Heart right ventricle (tissue), 16 donors: ENCODE measurements at regions not wholly inside any gene's neighbourhood (a gene's known extent, or its start where the extent isn't known, plus 50 kb on each side); places are given as distances from the start of the nearest gene placed in this dataset.

ENCODE experiments used
- ATAC-seq, 8 donors: fragments of 200-7000 bp; cut with Tn5 transposase; one replicate each; pipeline ENCODE4 v1.9.1; 2020; ENCODE audit warnings: mild to moderate bottlenecking in 8 of 8, moderate library complexity in 8 of 8, moderate number of reproducible peaks in 1 of 8
- DNase-seq, 2 donors: peaks; one replicate each; pipeline ENCODE4 v3.0.0-alpha.2; 2020
- H3K27ac ChIP-seq, 10 donors: fragments of 200-600 bp; sonication (generic) in 2 of 10; one replicate each; pipeline versions ENCODE4 v1.5.0 to v1.8.0; 2020 to 2022; ENCODE audit warnings: mild to moderate bottlenecking in 3 of 10
- H3K27me3 ChIP-seq, 7 donors: fragments of 200-600 bp; one replicate each; pipeline ENCODE4 v1.8.0; 2021 to 2022; ENCODE audit warnings: mild to moderate bottlenecking in 2 of 7
- H3K36me3 ChIP-seq, 9 donors: fragments of 200-600 bp; sonication (generic) in 1 of 9; one replicate each; pipeline versions ENCODE4 v1.5.0 to v1.8.0; 2020 to 2022; ENCODE audit warnings: mild to moderate bottlenecking in 2 of 9
- H3K4me1 ChIP-seq, 9 donors: fragments of 200-600 bp; sonication (generic) in 1 of 9; one replicate each; pipeline versions ENCODE4 v1.5.0 to v1.8.0; 2020 to 2022; ENCODE audit warnings: mild to moderate bottlenecking in 4 of 9
- H3K4me3 ChIP-seq, 10 donors: fragments of 200-600 bp; sonication (generic) in 2 of 10; one replicate each; pipeline versions ENCODE4 v1.5.0 to v1.8.0; 2020 to 2022; ENCODE audit warnings: mild to moderate bottlenecking in 7 of 10, moderate library complexity in 2 of 10
- H3K9me3 ChIP-seq, 11 donors: fragments of 200-600 bp in 10 of 11; sonication (generic) in 2 of 11; one replicate each; pipeline versions ENCODE4 v1.5.0 to v1.8.0; 2013 to 2022; ENCODE audit warnings: mild to moderate bottlenecking in 2 of 11, control low read depth in 1 of 11, moderate library complexity in 1 of 11
- CTCF ChIP-seq, 9 donors: fragments of 200-600 bp; sonication (generic) in 2 of 9; IDR thresholded peaks; one replicate each; pipeline versions ENCODE4 v1.5.0 to v1.8.0; 2021 to 2022; ENCODE audit warnings: antibody characterized with exemption in 9 of 9, mild to moderate bottlenecking in 5 of 9, moderate library complexity in 1 of 9
- WGBS, 2 donors: extraction: QIAGEN DNeasy Blood & Tissue Kit; methylation state at CpG; one replicate each; pipeline ENCODE4 v1.1.7; 2013; ENCODE audit warnings: inconsistent platforms in 1 of 2; 5-methylcytosine and 5-hydroxymethylcytosine counted together
- intact Hi-C, 10 donors: fragments of 100-400 bp; cut with DNase I; formaldehyde crosslinking; loops; one replicate each; pipeline versions ENCODE4 v1.11.1 to v1.14.2; 2022
- donor health status: Arrhythmogenic right ventricular cardiomyopathy.
- donor health status: ischemic (EF 13 %, LVEDD 7.1; RV severe dilation, severe dysfunction).
- donor health status: healthy with polysubstance abuse.
- donor health status: DM: no; HTN: yes; CAD: no.
- donor health status: DM: no; HTN: no; CAD: no.
- donor health status: ischemic (EF 25% LVEDD 6.9; RV normal size, moderate dysfunction).
- donor health status: ischemic (EF 25% LVEDD 5.7; RV mildly dilated, moderate dysfunction).
- donor health status: healthy.
- donor health status: DM: yes; HTN: yes; CAD: no.
- donor health status: Ischemic cardiomyopathy.
- donor health status: ischemic (EF 35%, LVEDD 5.7; RV mildly dilated, moderate dysfunction).
- donor health status: nonischemic (EF 11% LVEDD 7.7; RV severe dilation, severe dysfunction).
- donor health status: DM: yes; HTN: yes; CAD: no.
- donor health status: PGD.
- donor health status: ischemic (EF 29% LVEDD 5.4; RV normal size, mild dysfunction).
- donor health status: nonischemic (EF 23%, LVEDD 6.1; RV moderate dilation, normal function).

DNA sequence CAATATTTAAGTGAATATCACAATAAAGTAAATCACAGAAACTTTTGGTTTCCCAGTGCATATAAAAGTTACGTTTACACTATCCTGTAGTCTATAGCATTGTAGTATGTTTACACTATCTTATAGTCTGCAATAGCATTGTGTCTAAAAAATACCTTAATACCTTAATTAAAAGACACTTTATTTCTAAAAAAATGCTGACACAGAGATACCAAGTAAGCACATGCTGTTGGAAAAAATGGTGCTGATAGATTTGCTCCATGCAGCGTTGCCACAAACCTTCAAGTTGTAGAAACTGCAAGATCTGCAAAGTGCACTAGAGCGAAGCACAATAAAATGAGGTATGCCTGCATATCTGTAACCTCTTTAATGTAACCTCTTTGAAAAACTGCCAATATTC lies 847.3 kb downstream of the GLUD2 start:
- no peaks in the 10 kb centered on the region for H3K9me3 ChIP-seq
- no peaks in the 10 kb centered on the region for H3K27me3 ChIP-seq
- intact Hi-C loops = no loop called here
- H3K4me3 ChIP-seq = no peak overlapping the region
- TF ChIP-seq CTCF (IDR thresholded peaks at IDR 0.05) = no peak
- DNase-seq = no peak
- no peak for ATAC-seq
- WGBS, 2 donors = 86 to 93% methylated on average over 3 of the region's 3 CpGs
- no peaks in the 10 kb centered on the region for H3K4me1 ChIP-seq
- no peaks in the 10 kb centered on the region for H3K36me3 ChIP-seq
- no peak overlapping the region for H3K27ac ChIP-seq

- Histone ChIP-seq H3K9me3 (peaks cover 0 to 3% (median 0%) of the 10 kb centered on the region in 11 donors), H3K4me3 (no peak overlapping the region)
- intact Hi-C loops = no loop called here
Measured at GRCh38 chrX:121902463-121902862, 855.1 kb downstream of the GLUD2 start.

GRCh38 chrX:121903961-121904360 lies 856.6 kb downstream of the GLUD2 start:
- Histone ChIP-seq H3K36me3 (no peaks in the 10 kb centered on the region), H3K4me1 (no peaks in the 10 kb centered on the region), H3K27me3 (no peaks in the 10 kb centered on the region), H3K9me3 (peaks cover 0 to 3% (median 0%) of the 10 kb centered on the region in 11 donors), H3K4me3 (no peak overlapping the region), H3K27ac (no peak overlapping the region)
- intact Hi-C loops = no loop called here
- DNase-seq (no peak), ATAC-seq (no peak)
- 83 to 89% methylated on average over 7 of the region's 7 CpGs for WGBS, 2 donors
- no peak for TF ChIP-seq CTCF (IDR thresholded peaks at IDR 0.05)

More at GRCh38 chrX:121902463-121902862, 855.1 kb downstream of the GLUD2 start:
- H3K27ac ChIP-seq = no peak overlapping the region
- no peak for TF ChIP-seq CTCF (IDR thresholded peaks at IDR 0.05)
- H3K4me1 ChIP-seq = no peaks in the 10 kb centered on the region
- no peaks in the 10 kb centered on the region for H3K36me3 ChIP-seq
- WGBS, 2 donors = 68 to 76% methylated on average over 2 of the region's 2 CpGs
- ATAC-seq (no peak), DNase-seq (no peak)
- H3K27me3 ChIP-seq = no peaks in the 10 kb centered on the region

GRCh38 chrX:121921258-121921657 lies 873.8 kb downstream of the GLUD2 start:
- no peak for DNase-seq
- TF ChIP-seq CTCF (IDR thresholded peaks at IDR 0.05) = no peak
- 39 to 40% methylated on average over 2 of the region's 2 CpGs for WGBS, 2 donors
- Histone ChIP-seq H3K27ac (no peak overlapping the region), H3K36me3 (no peaks in the 10 kb centered on the region), H3K9me3 (peaks cover 0 to 6% (median 0%) of the 10 kb centered on the region in 11 donors), H3K4me3 (no peak overlapping the region), H3K4me1 (no peaks in the 10 kb centered on the region), H3K27me3 (no peaks in the 10 kb centered on the region)
- no peak for ATAC-seq
- intact Hi-C loops = no loop called here
